GM06990 (cell line): ENCODE measurements at regions not wholly inside any gene's neighbourhood (a gene's known extent, or its start where the extent isn't known, plus 50 kb on each side); places are given as distances from the start of the nearest gene placed in this dataset.

Source experiments
- DNase-seq: peaks from one replicate; pipeline ENCODE4 v3.0.0-alpha.2; 2011; ENCODE audit not compliant: insufficient read length; ENCODE audit errors: extremely low read depth
- H3K27me3 ChIP-seq: replicated peaks from 2 replicates; pipeline ENCODE4 v1.6.0; 2011; ENCODE audit warnings: low read length; ENCODE audit not compliant: control insufficient read depth, insufficient read depth
- H3K36me3 ChIP-seq: 2 replicates; pipeline ENCODE4 v1.5.1; 2011; ENCODE audit warnings: low read length; ENCODE audit not compliant: control insufficient read depth, insufficient read depth
- H3K4me3 ChIP-seq: replicated peaks from 2 replicates; pipeline ENCODE4 v1.5.1; 2011; ENCODE audit warnings: low read depth, mild to moderate bottlenecking, control low read depth, low read length
- TF ChIP-seq, protein P1 (sequence below): IDR thresholded peaks from 2 replicates; pipeline ENCODE4 v1.5.1; 2011; ENCODE audit warnings: low read length, control low read depth, mild to moderate bottlenecking, inconsistent platforms; ENCODE audit not compliant: insufficient read depth, poor library complexity, severe bottlenecking

DNA sequence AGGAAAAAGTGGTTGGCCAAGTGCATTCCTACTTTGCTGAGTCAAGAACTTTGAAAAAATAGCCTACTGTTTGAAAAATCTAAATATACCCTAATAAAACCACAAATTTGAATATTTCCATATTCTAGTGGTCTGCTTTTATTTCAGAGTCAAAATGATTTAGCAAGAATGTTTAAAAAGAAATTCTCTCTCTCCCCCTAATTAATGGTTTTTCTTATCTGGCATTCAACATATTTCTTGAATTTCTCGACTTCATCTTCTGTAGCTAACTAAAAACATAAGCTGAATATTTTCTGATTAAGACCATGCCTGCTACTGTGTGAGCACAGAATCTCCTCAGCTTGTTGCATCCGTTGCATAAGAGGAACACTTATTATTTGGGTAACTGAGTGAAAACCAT lies 563.5 kb upstream of the TBL1XR1 start:
- TF ChIP-seq, protein P1, sequence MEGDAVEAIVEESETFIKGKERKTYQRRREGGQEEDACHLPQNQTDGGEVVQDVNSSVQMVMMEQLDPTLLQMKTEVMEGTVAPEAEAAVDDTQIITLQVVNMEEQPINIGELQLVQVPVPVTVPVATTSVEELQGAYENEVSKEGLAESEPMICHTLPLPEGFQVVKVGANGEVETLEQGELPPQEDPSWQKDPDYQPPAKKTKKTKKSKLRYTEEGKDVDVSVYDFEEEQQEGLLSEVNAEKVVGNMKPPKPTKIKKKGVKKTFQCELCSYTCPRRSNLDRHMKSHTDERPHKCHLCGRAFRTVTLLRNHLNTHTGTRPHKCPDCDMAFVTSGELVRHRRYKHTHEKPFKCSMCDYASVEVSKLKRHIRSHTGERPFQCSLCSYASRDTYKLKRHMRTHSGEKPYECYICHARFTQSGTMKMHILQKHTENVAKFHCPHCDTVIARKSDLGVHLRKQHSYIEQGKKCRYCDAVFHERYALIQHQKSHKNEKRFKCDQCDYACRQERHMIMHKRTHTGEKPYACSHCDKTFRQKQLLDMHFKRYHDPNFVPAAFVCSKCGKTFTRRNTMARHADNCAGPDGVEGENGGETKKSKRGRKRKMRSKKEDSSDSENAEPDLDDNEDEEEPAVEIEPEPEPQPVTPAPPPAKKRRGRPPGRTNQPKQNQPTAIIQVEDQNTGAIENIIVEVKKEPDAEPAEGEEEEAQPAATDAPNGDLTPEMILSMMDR = no peak
- Histone ChIP-seq H3K36me3 (no peaks in the 10 kb centered on the region), H3K27me3 (no peaks in the 10 kb centered on the region; the same call in 1 of the 2 replicates), H3K4me3 (no peak overlapping the region)
- no peak for DNase-seq

DNA sequence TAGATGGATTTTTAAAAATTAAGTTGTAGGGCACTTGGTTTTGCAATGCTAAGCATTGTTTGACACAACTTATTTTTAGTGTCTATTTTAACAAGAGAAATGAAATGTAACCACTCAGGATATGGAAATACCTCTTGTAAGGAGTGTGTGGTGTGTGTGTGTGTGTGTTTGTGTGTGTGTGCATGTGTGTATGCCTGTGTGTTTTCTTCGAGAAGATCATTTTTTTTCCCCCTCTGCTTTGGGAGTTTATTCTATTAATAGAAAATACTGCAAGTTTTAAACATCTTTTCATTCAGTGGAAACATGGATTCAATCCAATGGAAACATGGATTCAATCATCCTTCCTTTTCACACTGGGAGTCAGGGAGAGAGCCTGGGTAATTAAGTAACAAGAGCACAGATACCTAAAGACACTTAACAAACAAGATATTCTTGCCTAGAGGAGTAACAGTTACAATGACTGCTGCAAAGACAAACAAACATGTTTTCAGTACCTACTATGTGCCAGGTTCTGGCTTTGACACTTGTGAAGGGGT lies 567.2 kb upstream of the TBL1XR1 start:
- H3K4me3 ChIP-seq = no peak overlapping the region
- no peaks in the 10 kb centered on the region for H3K27me3 ChIP-seq
- no peak for DNase-seq
- no peaks in the 10 kb centered on the region for H3K36me3 ChIP-seq
- TF ChIP-seq, protein P1 = no peak

DNA sequence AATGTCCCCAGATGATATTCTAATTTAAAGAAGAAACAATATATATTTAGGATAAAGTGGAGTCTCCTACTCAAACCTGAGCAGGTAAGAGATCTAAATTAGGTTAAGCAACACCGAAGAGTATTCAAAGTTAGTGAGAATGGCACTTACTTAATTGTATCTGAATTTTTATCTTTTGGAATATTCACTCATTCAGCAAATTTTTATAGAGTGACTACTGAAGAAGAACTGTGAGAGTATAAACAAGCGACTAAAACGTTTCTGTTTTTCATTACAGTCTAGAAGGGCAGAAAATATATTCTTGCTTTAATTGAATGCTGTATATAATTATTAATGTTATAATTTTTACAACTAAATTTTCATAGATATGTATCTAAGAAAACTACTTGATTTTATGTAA lies 567.7 kb upstream of the TBL1XR1 start:
- H3K27me3 ChIP-seq = no peaks in the 10 kb centered on the region
- TF ChIP-seq, protein P1 = no peak
- no peaks in the 10 kb centered on the region for H3K36me3 ChIP-seq
- no peak for DNase-seq
- H3K4me3 ChIP-seq = no peak overlapping the region

DNA sequence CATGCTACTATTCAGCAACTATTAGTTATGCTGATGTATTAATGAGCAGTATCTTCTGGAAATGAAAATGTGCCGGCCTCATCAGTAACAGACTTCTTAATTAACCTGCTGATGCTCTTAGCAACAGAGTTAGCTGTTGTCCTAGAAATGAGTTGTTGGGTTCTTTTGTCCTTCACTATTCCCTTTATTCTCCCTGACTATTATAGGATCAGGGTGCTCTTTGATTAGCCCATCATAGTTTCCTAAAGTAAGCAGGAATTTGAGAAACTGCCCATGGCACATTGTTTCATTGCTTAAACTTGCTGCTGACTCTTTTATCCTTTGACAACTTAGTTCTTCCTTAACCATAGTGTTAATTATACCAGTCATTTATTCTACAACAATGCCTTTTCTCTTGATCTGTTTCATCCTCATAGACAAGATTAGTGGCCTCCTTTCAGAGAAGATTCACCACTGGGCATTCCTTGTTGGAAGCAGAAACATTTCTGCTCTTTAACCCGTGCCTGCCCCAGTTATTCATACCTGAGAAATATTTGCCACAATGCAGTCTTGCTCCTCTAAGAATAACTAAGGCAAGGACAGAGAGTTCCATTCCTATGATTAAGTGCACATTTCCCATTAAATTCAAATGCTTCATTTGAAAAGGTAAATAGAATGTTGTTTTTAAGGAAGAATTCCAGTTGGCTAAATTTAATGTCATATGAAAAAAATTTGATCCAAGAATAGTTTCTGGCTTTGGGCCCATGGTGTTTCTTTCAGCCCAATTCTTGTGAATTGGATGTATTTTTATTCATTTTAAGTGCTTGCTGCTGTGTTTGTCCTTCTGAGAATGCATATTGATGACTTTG lies 573.3 kb upstream of the TBL1XR1 start:
- no peaks in the 10 kb centered on the region; the same call in 1 of the 2 replicates for H3K27me3 ChIP-seq
- H3K36me3 ChIP-seq = no peaks in the 10 kb centered on the region
- H3K4me3 ChIP-seq = no peak overlapping the region
- DNase-seq = no peak
- TF ChIP-seq, protein P1 = no peak

DNA sequence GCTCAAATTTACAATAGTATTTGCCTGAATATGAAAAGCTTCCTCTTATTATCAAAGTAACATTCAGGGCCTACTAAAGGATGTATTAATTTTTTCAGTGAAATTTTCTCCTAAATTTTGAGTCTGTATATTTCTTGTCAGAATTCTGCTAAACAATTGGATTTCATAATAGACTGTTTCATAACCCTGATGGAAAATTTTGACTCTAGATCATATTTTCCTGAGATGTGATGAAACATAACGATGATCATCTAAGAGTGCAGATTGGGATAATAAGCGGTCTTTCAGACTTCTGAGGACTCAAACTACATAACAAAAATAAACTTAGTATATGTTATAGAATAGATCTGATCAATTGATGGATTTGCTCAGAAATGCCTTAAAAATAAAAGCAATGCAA lies 574.5 kb upstream of the TBL1XR1 start:
- no peaks in the 10 kb centered on the region; the same call in 1 of the 2 replicates for H3K27me3 ChIP-seq
- TF ChIP-seq, protein P1 = no peak
- H3K36me3 ChIP-seq = no peaks in the 10 kb centered on the region
- DNase-seq = no peak
- H3K4me3 ChIP-seq = no peak overlapping the region
